Epithelial cell of esophagus (primary cell): ENCODE measurements at regions not wholly inside any gene's neighbourhood (a gene's known extent, or its start where the extent isn't known, plus 50 kb on each side); places are given as distances from the start of the nearest gene placed in this dataset.
A peak's percentile ranks its signal among the peaks of the same experiment; 100 is the strongest.

Source experiments
- DNase-seq: peaks from one replicate; pipeline ENCODE4 v3.0.0; 2010; ENCODE audit warnings: low read depth
- H3K4me3 ChIP-seq: 2 replicates; pipeline ENCODE4 v1.5.1; 2011; ENCODE audit warnings: mild to moderate bottlenecking, low read length, control low read depth
- TF ChIP-seq, protein P1 (sequence below): IDR thresholded peaks from 2 replicates; pipeline ENCODE4 v1.5.1; 2011; ENCODE audit warnings: low read depth, mild to moderate bottlenecking, low read length, control low read depth, inconsistent platforms; ENCODE audit not compliant: insufficient read depth; ENCODE audit errors: missing control alignments

DNA sequence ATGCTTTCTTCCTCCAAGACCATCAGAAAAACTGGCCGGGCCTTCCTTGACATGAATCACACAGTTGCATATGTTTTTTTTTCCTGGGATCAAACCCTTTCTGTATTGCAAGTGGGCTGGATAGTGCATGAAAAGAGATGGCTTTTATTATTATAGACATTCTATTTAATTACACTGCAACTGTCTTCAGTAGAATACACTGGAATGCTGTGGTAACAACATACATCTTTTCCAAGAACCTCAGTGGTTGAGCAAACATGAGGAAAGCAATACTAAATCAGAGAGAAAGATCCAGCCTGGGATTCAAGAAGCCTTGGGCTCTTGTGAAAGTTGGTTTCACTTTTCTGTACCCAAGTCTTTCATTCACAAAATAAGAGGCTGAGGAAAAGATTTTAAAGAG, 193.0 kb downstream of the DMAC1 start:
- H3K4me3 ChIP-seq, result no peak overlapping the region
- no peak for DNase-seq
- TF ChIP-seq, protein P1, sequence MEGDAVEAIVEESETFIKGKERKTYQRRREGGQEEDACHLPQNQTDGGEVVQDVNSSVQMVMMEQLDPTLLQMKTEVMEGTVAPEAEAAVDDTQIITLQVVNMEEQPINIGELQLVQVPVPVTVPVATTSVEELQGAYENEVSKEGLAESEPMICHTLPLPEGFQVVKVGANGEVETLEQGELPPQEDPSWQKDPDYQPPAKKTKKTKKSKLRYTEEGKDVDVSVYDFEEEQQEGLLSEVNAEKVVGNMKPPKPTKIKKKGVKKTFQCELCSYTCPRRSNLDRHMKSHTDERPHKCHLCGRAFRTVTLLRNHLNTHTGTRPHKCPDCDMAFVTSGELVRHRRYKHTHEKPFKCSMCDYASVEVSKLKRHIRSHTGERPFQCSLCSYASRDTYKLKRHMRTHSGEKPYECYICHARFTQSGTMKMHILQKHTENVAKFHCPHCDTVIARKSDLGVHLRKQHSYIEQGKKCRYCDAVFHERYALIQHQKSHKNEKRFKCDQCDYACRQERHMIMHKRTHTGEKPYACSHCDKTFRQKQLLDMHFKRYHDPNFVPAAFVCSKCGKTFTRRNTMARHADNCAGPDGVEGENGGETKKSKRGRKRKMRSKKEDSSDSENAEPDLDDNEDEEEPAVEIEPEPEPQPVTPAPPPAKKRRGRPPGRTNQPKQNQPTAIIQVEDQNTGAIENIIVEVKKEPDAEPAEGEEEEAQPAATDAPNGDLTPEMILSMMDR, result no peak

DNA sequence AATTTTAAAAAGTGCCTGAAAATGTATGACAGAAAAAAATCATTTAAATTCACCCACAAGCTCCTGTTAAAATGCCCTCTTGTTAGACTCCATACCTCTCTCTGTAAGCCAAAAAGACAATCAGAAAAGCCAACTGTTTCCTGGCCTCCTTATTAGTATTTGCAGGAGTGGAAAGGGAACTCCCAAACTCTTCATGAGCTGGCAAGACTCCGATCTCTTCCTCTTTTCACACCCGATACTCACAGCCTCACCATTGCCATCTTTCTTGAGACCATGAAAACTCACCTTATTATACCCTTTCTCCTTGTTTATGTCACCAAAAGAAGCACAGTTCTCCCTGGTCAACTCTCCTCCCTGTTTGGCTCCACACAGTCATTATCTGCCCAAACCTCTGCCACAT, 197.8 kb downstream of the DMAC1 start:
- H3K4me3 ChIP-seq, result no peak overlapping the region
- TF ChIP-seq, protein P1, result no peak
- DNase-seq, result no peak

DNA sequence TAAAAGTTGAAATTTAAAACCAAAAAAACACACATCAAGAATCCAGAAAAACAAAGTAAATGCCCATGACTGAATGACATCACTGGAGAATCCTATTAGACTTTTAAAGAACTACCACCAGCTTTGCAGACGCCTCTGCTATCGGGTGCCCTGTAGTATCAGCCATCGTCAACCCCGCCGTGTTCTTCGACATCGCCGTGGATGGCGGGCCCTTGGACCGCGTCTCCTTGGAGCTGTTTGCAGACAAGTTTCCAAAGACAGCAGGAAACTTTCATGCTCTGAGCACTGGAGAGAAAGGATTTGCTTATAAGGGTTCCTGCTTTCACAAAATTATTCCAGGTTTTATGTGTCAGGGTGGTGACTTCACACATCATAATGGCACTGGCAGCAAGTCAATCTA, 201.9 kb downstream of the DMAC1 start:
- H3K4me3 ChIP-seq, result no peak overlapping the region
- TF ChIP-seq, protein P1, result no peak
- DNase-seq, result no peak

DNA sequence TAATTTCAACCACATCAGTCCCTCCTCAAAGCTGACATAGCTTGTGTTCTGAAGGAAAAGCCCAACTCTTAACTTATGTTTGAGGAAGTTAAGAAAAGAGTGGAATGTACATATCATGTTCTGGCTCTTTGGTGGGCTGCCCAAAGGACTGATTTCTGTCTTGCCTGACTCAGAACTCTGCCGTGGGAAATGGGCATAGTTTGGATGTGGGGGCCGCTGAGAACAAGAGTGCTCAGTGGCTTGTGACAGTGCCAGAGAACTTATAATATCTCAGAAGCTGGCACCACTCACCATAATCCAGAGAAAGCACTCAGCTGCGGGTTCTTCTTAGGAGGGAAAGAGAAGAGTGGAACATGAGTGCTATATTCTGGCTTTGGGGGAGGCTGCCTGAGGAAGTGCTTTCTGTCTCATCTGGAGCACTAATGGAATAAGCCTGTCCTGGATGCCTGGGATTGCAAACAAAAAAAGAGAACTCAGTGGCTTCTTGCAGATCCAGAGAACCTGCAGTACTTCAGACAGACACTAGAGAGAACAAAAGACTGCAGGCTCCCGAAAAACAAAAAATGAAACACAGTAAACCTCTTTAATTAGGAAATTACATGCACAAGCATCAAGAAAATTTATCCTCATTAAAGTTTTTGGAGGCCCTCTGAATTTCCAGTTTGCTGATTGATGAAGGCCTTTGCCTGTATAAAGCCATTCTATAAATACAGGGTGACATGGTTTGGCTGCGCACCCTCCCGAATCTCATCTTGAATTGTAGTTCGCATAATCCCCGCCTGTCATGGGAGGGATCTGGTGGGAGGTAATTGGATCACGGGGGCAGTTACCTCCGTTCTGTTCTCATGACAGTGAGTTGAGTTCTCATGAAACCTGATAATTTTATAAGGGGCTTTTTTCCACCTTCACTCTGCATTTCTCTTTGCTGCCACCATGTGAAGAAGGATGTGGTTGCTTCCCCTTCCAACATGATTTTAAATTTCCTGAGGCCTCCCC, 207.0 kb downstream of the DMAC1 start:
- H3K4me3 ChIP-seq, result no peak overlapping the region
- TF ChIP-seq, protein P1, result no peak
- peak; percentile 2 for DNase-seq

DNA sequence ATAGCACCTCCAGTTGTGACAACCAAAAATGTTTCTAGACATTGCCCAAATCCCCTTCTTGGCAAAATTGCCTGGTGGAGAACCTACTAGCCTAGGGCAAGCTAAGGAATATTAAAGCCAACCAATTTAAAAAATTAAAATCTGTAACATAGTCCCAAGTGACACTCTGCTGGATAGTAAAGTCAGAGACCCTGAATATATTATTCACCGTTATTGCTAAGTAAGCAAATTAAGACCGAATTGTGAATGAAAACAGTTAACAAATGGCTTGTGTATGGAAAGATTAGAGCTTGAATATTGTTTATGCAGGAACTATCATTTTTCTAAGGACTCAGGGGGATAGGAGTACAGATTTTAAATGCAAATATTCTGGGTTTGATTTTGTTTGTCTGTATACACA, 208.1 kb downstream of the DMAC1 start:
- no peak overlapping the region for H3K4me3 ChIP-seq
- TF ChIP-seq, protein P1, result no peak
- no peak for DNase-seq

DNA sequence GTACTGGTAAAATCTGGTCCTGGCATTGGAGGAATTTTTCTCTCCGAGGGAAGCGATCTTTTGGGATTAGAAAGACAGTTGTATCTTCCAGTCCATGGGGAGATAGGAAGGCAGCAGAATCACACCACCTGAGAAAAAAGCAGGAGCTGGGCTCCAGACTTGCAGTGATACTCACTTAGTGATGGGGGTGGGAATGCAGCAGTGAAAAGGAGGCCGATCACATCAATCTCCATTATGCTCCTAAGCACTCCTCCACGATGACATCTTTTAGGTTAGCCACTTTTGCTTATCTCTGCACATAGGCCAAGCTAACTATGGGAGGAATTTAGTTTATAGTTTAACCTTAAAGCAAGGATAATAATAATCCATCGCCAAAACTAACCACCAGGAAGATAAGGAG, 219.0 kb downstream of the DMAC1 start:
- TF ChIP-seq, protein P1, result no peak
- no peak overlapping the region for H3K4me3 ChIP-seq
- DNase-seq, result no peak
